ENCODE measurements at regions not wholly inside any gene's neighbourhood (a gene's known extent, or its start where the extent isn't known, plus 50 kb on each side); places are given as distances from the start of the nearest gene placed in this dataset.
A peak's percentile ranks its signal among the peaks of the same experiment; 100 is the strongest.

GRCh38 chr9:69981686-69982445, 61.8 kb upstream of the MAMDC2 start:
- no peak for TF ChIP-seq EZH2 (IDR thresholded peaks at IDR 0.05; ENCODE audit: low read length, missing control alignments)
- TF ChIP-seq, protein P1, sequence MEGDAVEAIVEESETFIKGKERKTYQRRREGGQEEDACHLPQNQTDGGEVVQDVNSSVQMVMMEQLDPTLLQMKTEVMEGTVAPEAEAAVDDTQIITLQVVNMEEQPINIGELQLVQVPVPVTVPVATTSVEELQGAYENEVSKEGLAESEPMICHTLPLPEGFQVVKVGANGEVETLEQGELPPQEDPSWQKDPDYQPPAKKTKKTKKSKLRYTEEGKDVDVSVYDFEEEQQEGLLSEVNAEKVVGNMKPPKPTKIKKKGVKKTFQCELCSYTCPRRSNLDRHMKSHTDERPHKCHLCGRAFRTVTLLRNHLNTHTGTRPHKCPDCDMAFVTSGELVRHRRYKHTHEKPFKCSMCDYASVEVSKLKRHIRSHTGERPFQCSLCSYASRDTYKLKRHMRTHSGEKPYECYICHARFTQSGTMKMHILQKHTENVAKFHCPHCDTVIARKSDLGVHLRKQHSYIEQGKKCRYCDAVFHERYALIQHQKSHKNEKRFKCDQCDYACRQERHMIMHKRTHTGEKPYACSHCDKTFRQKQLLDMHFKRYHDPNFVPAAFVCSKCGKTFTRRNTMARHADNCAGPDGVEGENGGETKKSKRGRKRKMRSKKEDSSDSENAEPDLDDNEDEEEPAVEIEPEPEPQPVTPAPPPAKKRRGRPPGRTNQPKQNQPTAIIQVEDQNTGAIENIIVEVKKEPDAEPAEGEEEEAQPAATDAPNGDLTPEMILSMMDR (conservative IDR thresholded peaks at IDR 0.05 in 1 of 2, IDR thresholded peaks at IDR 0.05 in 1 of 2; ENCODE audit: low read depth in 1 of 2, low read length in 2 of 2), result no peak
- H3K79me2 ChIP-seq (ENCODE audit: control insufficient read depth, insufficient read depth, low read length), result no peaks in the 10 kb centered on the region
- H3K9me3 ChIP-seq (ENCODE audit: control insufficient read depth, insufficient read depth, low read depth, low read length), result no peaks in the 10 kb centered on the region
- no peaks in the 10 kb centered on the region for H3K27me3 ChIP-seq (ENCODE audit: control insufficient read depth, insufficient read depth, low read length)
- H3K27ac ChIP-seq (ENCODE audit: insufficient read depth, low read length), result peak overlapping the region; percentile 49
- H3K4me1 ChIP-seq (ENCODE audit: control insufficient read depth, extremely low read depth, insufficient read depth, low read length), result peaks cover 14% of the 10 kb centered on the region
- H2AFZ ChIP-seq (ENCODE audit: low read length), result no peak overlapping the region
- H3K36me3 ChIP-seq (ENCODE audit: control insufficient read depth, insufficient read depth, low read length), result no peaks in the 10 kb centered on the region
- peak overlapping the region; percentile 15 for H3K4me2 ChIP-seq (ENCODE audit: extremely low read depth, insufficient read depth, low read length)
- H3K4me3 ChIP-seq (replicated peaks in 1 of 4; ENCODE audit: control extremely low read depth in 1 of 4, insufficient read depth in 1 of 4, low read depth in 3 of 4, low read length in 4 of 4), result no peak overlapping the region
- DNase-seq (ENCODE audit: low read depth in 2 of 2), result peak; percentile 74 to 80
- no peak overlapping the region for H3K9ac ChIP-seq (ENCODE audit: insufficient read depth, low read length)
- H4K20me1 ChIP-seq (ENCODE audit: control insufficient read depth, extremely low read depth, insufficient read depth, low read length), result no peaks in the 10 kb centered on the region

DNA sequence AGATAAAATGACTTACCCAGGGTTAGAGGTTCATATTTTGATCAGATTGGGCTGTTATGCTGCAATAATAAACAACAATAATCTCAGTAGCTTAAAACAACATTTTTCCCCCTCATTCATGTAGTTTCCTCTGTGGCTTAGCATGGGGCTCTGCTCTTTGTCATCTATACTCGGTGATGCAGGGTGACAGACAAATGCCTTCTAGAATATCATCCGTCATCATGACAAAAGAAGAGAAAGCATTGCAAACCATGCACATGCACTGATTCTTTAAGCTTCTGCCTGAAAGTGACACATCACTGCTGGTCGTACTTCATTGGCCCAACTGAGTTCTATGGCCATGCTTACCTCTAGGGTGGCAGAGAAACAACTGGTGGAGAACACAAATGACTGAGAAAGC, 58.8 kb upstream of the MAMDC2 start:
- no peak for DNase-seq (ENCODE audit: low read depth in 2 of 2)
- Histone ChIP-seq H3K9me3 (ENCODE audit: control insufficient read depth, insufficient read depth, low read depth, low read length) (no peaks in the 10 kb centered on the region), H3K4me3 (replicated peaks in 1 of 4; ENCODE audit: control extremely low read depth in 1 of 4, insufficient read depth in 1 of 4, low read depth in 3 of 4, low read length in 4 of 4) (no peak overlapping the region), H3K9ac (ENCODE audit: insufficient read depth, low read length) (no peak overlapping the region), H2AFZ (ENCODE audit: low read length) (no peak overlapping the region), H3K4me2 (ENCODE audit: extremely low read depth, insufficient read depth, low read length) (no peak overlapping the region), H3K79me2 (ENCODE audit: control insufficient read depth, insufficient read depth, low read length) (no peaks in the 10 kb centered on the region), H3K27me3 (ENCODE audit: control insufficient read depth, insufficient read depth, low read length) (no peaks in the 10 kb centered on the region), H4K20me1 (ENCODE audit: control insufficient read depth, extremely low read depth, insufficient read depth, low read length) (no peaks in the 10 kb centered on the region), H3K4me1 (ENCODE audit: control insufficient read depth, extremely low read depth, insufficient read depth, low read length) (peaks cover 12% of the 10 kb centered on the region), H3K36me3 (ENCODE audit: control insufficient read depth, insufficient read depth, low read length) (no peaks in the 10 kb centered on the region), H3K27ac (ENCODE audit: insufficient read depth, low read length) (no peak overlapping the region)
- no peak for TF ChIP-seq EZH2 (IDR thresholded peaks at IDR 0.05; ENCODE audit: low read length, missing control alignments)
- TF ChIP-seq, protein P1 (conservative IDR thresholded peaks at IDR 0.05 in 1 of 2, IDR thresholded peaks at IDR 0.05 in 1 of 2; ENCODE audit: low read depth in 1 of 2, low read length in 2 of 2), result no peak

- no peak overlapping the region for H3K4me2 ChIP-seq (ENCODE audit: extremely low read depth, insufficient read depth, low read length)
- H4K20me1 ChIP-seq (ENCODE audit: control insufficient read depth, extremely low read depth, insufficient read depth, low read length), result no peaks in the 10 kb centered on the region
- no peaks in the 10 kb centered on the region for H3K79me2 ChIP-seq (ENCODE audit: control insufficient read depth, insufficient read depth, low read length)
- H3K4me1 ChIP-seq (ENCODE audit: control insufficient read depth, extremely low read depth, insufficient read depth, low read length), result peaks cover 12% of the 10 kb centered on the region
- no peak for TF ChIP-seq EZH2 (IDR thresholded peaks at IDR 0.05; ENCODE audit: low read length, missing control alignments)
- TF ChIP-seq, protein P1 (conservative IDR thresholded peaks at IDR 0.05 in 1 of 2, IDR thresholded peaks at IDR 0.05 in 1 of 2; ENCODE audit: low read depth in 1 of 2, low read length in 2 of 2), result no peak
- H3K9me3 ChIP-seq (ENCODE audit: control insufficient read depth, insufficient read depth, low read depth, low read length), result no peaks in the 10 kb centered on the region
- no peak overlapping the region for H3K27ac ChIP-seq (ENCODE audit: insufficient read depth, low read length)
- DNase-seq (ENCODE audit: low read depth in 2 of 2), result peak in 1 of 2 donors; percentile 59
- H3K27me3 ChIP-seq (ENCODE audit: control insufficient read depth, insufficient read depth, low read length), result no peaks in the 10 kb centered on the region
- H3K9ac ChIP-seq (ENCODE audit: insufficient read depth, low read length), result no peak overlapping the region
- H3K36me3 ChIP-seq (ENCODE audit: control insufficient read depth, insufficient read depth, low read length), result no peaks in the 10 kb centered on the region
- H3K4me3 ChIP-seq (replicated peaks in 1 of 4; ENCODE audit: control extremely low read depth in 1 of 4, insufficient read depth in 1 of 4, low read depth in 3 of 4, low read length in 4 of 4), result no peak overlapping the region
- H2AFZ ChIP-seq (ENCODE audit: low read length), result no peak overlapping the region
These were observed 57.7 kb upstream of the MAMDC2 start for GRCh38 chr9:69985971-69986370.

Measured in fibroblast of lung (primary cell).